GM21576 (cell line): ENCODE measurements at regions not wholly inside any gene's neighbourhood (a gene's known extent, or its start where the extent isn't known, plus 50 kb on each side); places are given as distances from the start of the nearest gene placed in this dataset.

Experiments used
- ATAC-seq: cut with Tn5 transposase; IDR thresholded peaks from one replicate; pipeline ENCODE4 v1.9.1; 2021; ENCODE audit warnings: mild to moderate bottlenecking, moderate library complexity; ENCODE audit not compliant: unreplicated experiment

- ATAC-seq, result no peak
These were observed 120.9 kb upstream of the MLN start for GRCh38 chr6:33924681-33925080.

GRCh38 chr6:33923857-33924514 lies 120.2 kb upstream of the MLN start:
- ATAC-seq, result no peak

GRCh38 chr6:33921745-33922144 lies 117.9 kb upstream of the MLN start:
- no peak for ATAC-seq

GRCh38 chr6:33918175-33918695 lies 114.4 kb upstream of the MLN start:
- no peak for ATAC-seq

GRCh38 chr6:33915134-33915533 lies 111.3 kb upstream of the MLN start:
- ATAC-seq, result no peak

- ATAC-seq, result no peak
These were observed 110.8 kb upstream of the MLN start for GRCh38 chr6:33914645-33915044.

GRCh38 chr6:33912195-33912594 lies 108.4 kb upstream of the MLN start:
- no peak for ATAC-seq

GRCh38 chr6:33911488-33911887 lies 107.7 kb upstream of the MLN start:
- no peak for ATAC-seq

- ATAC-seq, result no peak
These were observed 106.8 kb upstream of the MLN start for GRCh38 chr6:33910594-33910993.

GRCh38 chr6:33909737-33910136 lies 105.9 kb upstream of the MLN start:
- ATAC-seq, result no peak

GRCh38 chr6:33908025-33908424 lies 104.2 kb upstream of the MLN start:
- no peak for ATAC-seq

GRCh38 chr6:33907227-33907626 lies 103.4 kb upstream of the MLN start:
- no peak for ATAC-seq

- no peak for ATAC-seq
These were observed 102.6 kb upstream of the MLN start for GRCh38 chr6:33906439-33906838.

GRCh38 chr6:33905071-33905609 lies 101.3 kb upstream of the MLN start:
- ATAC-seq, result peak; percentile 15

GRCh38 chr6:33904747-33905065 lies 100.9 kb upstream of the MLN start:
- ATAC-seq, result no peak

GRCh38 chr6:33904050-33904746 lies 100.4 kb upstream of the MLN start:
- ATAC-seq, result peak; percentile 72

GRCh38 chr6:33903579-33903978 lies 99.8 kb upstream of the MLN start:
- no peak for ATAC-seq

- ATAC-seq, result no peak
These were observed 98.7 kb upstream of the MLN start for GRCh38 chr6:33902457-33902853.

- ATAC-seq, result no peak
These were observed 98.1 kb upstream of the MLN start for GRCh38 chr6:33901822-33902456.

- ATAC-seq, result no peak
These were observed 95.0 kb upstream of the MLN start for GRCh38 chr6:33898771-33899170.

GRCh38 chr6:33897189-33897780 lies 93.5 kb upstream of the MLN start:
- ATAC-seq, result no peak
